NCI-H2196 treated with DMSO at 0.1 percent for 48 hours (cell line): ENCODE measurements at regions not wholly inside any gene's neighbourhood (a gene's known extent, or its start where the extent isn't known, plus 50 kb on each side); places are given as distances from the start of the nearest gene placed in this dataset.
"Not testable (repeated sequence)": the region's sequence is repeated elsewhere in the genome, so short reads cannot be mapped to it uniquely, and the experiment has no call there.

Experiments
- DNase-seq: peaks from one replicate; lab custom pipeline; 2025; ENCODE audit not compliant: unreplicated experiment; lab: John Stamatoyannopoulos, UW

DNA sequence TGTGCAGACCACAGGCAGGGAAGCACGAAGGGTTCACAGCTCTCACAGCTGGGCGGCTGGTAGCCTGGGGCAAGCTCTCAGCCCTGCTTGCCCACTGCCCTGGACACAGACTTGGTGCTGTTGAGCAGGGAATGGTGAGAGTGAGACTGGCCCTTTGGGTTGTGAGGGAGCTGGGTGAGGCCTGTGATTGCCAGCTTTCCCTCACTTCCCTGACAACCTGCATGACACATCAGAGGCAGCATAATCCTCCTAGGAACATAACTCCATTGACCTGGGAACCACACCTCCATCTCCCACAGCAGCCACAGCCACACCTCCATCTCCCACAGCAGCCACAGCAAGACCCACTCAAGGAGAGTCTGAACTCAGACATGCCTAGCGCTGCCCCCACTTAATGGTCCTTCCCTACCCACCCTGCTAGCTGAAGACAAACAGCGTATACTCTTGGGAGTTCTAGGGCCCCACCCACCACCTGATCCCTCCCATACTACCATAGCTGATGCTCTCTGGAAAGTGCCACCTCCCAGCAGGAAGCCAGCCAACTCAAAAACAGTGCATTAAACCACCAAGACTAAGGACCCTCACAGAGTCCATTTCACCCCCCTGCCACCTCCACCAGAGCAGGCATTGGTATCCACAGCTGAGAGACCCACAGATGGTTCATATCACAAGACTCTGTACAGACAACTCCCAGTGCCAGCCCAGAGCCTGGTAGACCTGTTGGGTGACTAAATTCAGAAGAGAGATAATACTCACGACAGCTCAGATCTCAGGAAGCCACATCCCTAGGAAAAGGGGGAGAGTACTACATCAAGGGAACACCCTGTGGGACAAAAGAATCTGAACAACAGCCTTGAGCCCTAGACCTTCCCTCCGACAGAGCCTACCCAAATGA is 60.2 kb upstream of the PRSS3 start:
- DNase-seq: not testable (repeated sequence)

DNA sequence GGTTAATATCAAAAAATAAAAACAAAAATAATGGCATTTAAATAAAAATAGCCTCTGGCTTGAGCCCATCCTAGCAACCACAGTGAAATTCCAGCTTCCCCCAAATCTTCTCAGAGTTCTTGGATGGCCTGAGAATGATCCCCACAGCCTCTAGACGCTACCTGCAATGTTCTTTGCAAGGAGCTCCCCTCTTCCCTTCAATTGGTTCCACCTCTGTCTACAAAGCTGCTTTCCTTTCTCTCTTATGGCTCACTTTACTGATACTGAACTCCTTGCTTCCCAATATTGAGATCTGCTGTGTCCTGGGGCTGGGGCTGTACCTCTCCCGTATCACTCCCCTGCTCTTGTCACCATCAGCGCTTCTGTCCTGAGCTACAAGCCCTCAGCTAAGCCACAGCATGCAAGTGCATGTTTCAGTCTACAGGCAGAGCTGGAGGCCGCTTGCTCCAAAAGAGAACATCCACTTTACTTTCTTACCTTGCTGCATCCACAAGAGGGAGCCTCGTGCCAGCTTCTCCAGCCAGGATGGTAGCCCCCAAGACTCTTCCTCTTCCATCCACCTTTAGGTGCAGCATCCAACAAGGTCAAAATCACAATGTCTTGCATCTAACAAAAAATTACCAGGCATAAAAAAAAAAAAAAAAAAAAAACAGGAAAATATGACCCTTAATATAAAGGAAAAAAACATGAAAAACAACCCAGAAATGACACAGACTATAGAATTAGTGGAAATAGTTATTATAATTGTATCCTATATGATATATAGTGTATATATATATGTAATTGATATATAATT is 57.4 kb upstream of the PRSS3 start:
- peak; percentile 59 for DNase-seq

DNA sequence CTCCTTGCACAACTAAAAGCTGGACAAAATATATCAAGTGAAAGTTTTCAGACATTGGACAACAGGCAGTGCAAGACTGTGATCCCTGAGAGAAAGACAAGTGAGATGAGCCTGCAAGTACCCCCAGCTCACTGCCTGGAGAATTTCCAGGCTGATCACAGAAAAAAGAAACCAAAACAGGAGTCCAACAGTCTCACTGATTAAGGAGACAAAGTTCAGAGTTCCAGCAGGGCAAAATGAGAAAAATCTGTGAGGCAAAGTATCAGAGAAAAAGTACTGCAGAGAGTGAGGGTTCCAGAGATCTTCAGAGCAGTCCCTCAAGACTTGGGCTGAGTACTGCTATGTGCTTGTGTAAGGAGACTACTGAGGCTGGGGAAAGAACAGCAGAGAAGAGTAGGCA is 56.0 kb upstream of the PRSS3 start:
- no peak for DNase-seq

DNA sequence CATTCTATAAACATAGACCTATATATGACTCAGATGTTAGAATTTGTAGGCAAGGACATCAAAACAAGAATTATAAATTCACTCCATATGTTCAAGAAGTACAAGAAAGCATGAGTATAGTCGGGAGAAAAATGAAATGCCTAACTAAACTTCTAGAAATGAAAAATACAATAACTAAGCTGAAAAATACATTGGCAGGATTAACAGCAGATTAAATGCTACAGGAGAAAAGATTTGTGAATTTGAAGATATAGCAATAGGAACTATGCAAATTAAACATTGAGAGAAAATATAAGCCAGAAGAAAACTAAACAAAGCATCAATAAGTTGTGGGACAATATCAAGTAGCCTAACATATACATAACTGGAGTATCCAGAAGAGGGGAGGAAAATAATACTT is 55.3 kb upstream of the PRSS3 start:
- no peak for DNase-seq

DNA sequence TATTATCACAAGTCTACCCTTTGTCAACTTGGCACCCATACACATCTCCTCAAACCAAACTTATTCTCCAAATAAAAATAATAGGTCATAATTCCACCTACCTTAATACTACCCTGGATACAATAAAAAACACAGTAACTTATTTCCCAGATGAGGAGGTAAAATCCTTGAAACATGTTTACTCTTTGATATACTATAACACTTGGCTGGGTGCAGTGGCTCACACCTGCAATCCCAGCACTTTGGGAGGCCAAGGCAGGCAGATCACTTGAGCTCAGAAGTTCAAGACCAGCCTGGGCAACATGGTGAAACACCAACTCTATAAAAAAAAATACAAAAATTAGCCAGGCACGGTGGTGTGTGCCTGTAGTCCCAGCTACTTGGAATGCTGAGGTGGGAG is 54.4 kb upstream of the PRSS3 start:
- not testable (repeated sequence) for DNase-seq

DNA sequence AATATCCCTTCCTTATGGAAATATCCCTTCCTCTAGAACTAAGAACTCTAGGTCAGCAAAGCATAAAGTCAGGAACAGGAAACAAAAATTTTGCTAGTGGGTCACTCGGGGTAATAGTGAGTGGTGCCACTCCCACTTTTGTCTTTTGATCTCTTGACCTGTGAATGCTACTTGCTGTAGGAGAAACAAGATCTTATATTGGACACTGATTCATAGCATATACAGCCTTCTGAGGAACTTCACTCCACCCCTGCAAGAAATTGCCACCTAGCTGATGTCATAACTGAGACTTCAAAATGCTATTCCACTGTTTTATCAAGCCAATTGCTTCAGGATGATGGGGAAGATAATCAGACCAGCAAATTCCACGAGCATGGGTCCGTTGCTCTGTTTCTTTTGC is 53.3 kb upstream of the PRSS3 start:
- DNase-seq: no peak

DNA sequence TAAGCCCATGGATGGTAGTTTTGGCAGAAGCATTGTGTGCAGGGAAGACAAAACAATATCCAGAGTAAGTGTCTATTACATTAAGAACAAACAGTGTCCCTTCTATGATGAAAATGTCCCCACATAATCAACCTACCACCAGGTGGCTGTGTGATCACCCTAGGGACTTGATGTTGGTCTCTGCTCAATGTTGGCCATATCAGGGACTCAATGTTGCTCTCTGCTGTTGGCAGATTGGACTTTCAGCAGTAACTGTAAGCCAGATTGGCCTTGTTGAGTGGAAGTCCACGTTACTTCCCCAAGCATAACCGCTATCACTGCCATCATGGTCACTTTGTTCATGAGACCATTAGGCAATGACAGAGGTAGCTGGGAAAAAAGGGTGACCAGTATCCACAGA is 52.8 kb upstream of the PRSS3 start:
- no peak for DNase-seq
